ENCODE measurements at regions not wholly inside any gene's neighbourhood (a gene's known extent, or its start where the extent isn't known, plus 50 kb on each side); places are given as distances from the start of the nearest gene placed in this dataset.
"Not testable (repeated sequence)": the region's sequence is repeated elsewhere in the genome, so short reads cannot be mapped to it uniquely, and the experiment has no call there.

GRCh38 chr2:107469437-107469995, 357.2 kb upstream of the RGPD4 start:
- no peak for DNase-seq

DNA sequence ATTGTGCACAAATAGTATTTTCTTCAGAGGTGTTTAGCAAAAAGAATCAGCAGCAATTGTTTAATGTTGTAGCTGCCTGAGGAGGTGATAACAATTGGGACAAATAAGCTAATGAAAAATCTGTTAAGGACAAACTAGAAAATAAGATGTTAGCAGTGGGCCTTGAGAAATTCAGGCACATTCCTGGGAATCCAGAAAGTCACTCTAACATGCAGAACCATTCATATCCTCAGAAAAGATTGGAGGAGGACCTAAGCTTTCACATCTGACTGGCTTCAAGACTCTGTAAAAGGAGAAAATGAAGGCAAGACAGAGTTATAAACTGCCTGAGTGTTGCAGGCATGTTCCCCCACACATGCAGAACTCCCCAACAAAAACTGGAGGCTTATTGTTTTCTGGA, 353.5 kb upstream of the RGPD4 start:
- DNase-seq: no peak

DNA sequence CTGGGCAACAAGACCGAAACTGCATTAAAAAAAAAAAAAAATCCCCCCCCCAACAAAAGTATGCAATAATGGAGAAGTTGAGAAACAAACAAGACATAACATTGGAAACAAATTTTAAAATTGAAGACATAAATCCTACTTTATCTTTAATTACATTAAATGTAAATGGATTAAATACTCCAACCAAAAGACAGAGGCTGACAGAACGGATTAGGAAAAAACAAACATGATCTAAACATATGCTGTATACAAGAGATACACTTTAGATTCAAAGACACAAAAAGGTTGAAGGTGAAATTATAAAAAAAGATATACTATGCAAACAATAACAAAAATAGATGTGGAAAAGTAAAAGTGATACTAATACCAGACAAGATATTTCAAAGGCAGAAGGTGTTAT, 350.8 kb upstream of the RGPD4 start:
- DNase-seq: no peak

GRCh38 chr2:107502539-107502938, 324.2 kb upstream of the RGPD4 start:
- DNase-seq: no peak

- DNase-seq: no peak
These were observed 314.5 kb upstream of the RGPD4 start for GRCh38 chr2:107511970-107512789.

DNA sequence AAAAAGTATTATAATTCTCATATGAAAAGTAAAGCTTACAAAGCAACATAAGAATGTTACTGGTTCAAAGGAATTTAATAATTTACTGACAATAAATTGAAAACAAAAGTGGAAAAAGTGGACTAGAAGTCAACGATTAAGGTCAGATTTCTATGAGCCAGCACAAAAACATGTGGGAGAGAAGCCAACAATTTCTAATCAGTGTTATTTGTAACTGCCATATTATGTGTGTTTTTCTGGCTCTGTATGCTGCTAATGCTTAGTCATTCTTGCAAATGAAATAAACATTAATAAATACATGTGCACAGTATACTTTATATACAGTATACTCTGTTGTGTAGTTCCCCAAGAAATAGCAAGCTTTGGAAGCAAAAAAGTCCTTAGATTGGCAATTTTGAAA, 301.3 kb upstream of the RGPD4 start:
- no peak for DNase-seq

GRCh38 chr2:107529146-107529545, 297.5 kb upstream of the RGPD4 start:
- no peak for DNase-seq

GRCh38 chr2:107530046-107530445, 296.6 kb upstream of the RGPD4 start:
- no peak for DNase-seq

DNA sequence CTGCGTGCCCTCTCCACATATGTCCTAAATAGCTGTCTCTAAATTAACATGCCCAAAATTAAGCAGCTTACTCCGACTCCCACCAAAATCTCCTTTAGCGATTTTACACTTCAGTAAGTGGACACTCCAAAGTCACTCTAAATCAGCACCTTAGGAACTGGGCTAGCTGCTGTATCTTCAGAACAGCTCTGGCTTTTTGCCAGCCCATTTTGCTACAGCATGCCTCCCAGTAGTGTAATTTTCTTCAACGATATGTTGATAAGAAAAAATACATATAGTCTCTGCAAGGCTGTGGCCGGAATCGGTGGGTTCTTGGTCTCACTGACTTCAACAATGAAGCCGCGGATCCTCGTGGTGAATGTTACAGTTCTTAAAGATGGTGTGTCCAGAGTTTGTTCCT, 291.8 kb upstream of the RGPD4 start:
- no peak for DNase-seq

DNA sequence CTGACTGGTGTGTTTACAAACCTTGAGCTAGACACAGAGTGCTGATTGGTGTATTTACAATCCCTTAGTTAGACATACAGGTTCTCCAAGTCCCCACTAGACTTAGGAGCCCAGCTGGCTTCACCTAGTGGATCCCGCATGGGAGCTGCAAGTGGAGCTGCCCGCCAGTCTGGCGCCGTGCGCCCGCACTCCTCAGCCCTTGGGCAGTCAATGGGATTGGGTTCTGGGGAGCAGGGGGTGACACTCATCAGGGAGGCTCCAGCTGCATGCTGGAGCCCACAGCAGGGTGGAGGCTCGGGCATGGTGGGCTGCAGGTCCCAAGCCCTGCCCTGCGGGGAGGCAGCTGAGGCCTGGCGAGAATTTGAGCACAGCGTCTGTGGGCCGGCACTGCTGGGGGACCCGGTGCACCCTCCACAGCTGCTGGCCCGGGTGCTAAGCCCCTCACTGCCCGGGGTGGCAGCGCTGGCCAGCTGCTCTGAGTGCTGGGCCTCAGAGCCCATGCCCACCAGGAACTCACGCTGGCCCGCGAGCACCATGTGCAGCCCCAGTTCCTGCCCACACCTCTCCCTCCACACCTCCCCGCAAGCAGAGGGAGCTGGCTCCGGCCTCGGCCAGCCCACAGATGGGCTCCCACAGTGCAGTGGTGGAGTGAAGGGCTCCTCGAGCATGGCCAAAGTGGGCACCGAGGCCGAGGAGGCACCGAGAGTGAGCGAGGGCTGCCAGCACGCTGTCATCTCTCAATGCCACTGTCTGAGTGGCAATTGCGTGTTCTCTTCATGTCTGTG, 290.6 kb upstream of the RGPD4 start:
- DNase-seq: not testable (repeated sequence)

DNA sequence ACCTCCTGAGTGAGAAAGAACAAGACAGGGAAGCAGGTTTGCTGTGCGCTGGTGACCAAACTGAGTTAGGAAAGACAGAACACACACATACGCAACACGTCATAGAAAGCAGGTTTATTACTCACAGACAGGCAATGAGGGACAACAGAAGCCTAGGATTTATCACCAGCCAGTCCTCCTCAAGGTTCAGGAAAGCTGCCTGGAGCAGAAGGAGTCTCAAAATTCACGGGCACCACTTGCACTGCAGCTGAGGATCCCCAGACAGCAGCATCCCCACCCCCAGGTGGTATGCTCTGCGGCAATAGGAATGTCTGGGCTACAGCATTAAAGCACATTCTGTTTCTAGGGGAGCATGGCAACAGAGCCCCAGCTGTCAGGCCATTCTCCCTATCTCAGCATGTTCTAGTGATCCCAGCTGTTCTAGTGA, 284.4 kb upstream of the RGPD4 start:
- DNase-seq: no peak

- DNase-seq: no peak
These were observed 282.9 kb upstream of the RGPD4 start for GRCh38 chr2:107543793-107544192.

DNA sequence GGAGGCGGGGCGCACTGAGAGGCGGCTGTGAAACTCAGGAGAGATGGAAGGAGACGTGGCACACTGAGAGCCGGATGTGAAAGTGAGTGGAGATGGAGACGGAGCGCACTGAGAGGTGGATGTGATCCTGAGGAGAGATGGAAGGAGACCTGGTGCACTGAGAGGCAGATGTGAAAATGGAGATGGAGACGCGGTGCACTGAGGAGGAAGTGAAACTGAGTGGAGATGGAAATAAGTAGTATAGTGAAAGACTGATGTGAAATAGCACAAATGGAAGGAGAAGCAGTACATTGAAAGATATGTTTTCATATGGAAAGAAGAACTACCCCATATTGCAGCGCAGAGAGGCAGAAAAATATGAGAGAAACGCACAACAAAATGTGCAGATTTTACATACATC, 281.6 kb upstream of the RGPD4 start:
- no peak for DNase-seq

DNA sequence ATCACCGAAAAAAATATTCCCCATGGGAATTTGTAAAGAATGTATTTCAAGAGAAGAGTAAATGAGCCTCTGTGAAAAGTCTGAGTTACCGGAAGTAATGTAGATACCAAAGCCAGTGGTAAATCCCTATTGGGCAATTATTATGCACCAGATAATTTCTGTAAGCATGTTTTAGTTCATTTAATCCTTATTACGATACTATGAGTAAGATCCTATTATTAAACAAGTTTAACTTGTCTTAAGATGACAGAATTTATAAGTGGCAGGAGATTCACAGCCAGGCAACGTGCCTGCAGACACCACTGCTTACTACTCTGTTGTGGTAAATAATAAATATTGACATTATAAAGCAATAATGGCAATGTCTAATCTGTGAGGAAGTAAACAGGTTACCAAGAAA, 280.8 kb upstream of the RGPD4 start:
- DNase-seq: no peak

DNA sequence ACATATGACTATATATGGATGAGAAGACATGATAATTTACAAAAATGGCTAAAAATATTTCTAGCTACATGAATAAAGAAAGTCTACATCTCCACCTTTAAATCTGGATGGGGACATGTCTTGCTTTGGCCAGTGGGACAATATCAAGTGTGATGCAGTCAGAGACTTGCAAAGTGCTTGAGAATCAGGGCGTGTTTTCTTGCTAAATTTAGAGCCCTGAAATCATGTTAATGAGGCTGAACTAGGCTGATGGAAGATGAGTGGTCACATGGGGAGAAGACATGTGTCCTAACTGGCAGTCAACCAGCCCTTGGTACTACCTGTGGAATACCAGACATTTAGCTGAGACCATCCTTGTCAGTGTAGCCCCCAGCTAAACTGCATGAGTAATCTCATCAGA, 278.5 kb upstream of the RGPD4 start:
- DNase-seq: no peak

DNA sequence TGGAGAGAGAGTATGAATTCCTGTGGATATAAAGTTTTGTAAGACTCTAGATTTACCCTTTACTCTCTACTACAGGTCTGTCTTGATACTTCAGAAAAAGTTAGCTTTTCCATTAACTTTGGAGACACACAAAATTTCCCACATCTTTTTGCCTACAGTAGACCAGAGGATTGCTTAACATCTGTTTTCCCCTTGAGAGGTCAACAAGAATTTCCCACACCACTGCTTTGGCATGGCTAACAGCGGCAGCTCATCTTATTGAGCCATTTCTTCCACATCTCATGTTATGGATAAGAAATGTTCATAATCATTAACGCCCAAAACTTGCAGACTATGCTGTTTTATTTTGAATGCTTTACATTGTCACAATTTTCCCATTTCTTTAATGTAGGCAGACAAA, 273.6 kb upstream of the RGPD4 start:
- DNase-seq: no peak

DNA sequence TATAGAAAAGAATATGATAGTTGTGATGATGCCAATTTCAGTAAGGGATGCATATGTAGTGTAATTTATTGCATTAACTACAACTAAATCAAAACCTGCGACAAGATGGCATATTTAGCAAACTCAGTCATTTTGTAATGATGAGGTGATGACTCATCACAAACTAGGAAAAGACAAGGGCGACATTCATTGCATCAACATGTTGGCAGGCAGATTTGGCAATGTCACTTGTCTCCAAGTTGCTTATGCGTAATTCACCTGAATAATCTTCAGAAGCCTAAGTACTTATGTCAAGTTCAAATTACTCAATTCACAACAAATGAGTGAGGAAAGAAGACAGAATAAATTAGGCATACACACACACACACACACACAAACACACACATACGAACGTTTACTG, 273.2 kb upstream of the RGPD4 start:
- no peak for DNase-seq

DNA sequence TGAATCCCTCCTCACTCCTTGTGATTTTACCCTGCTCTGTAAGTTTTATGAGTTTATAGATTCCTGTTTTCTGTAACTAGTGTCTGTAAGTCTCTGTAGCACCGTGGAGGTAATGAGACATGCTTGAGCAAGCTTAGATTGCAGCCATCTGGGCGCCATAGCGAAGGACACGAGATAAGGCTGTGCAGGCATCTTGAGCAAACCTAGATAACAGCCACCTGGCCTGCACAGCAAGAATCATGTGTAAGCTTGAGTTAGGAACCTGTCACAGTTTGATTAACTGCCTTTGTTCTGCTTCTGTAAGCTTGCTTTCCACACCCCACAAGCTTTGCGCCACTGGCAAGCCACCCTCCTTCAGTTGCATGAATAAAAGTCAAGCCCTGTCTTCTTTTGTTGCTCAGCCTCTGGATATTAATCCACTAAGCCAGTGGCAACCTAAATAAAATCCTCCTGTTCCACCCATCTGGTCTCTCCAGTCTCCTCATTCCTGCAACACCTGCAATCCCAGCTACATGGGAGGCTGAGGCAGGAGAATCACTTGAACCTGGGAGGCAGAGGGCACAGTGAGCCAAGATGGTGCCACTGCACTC, 270.6 kb upstream of the RGPD4 start:
- DNase-seq: no peak

DNA sequence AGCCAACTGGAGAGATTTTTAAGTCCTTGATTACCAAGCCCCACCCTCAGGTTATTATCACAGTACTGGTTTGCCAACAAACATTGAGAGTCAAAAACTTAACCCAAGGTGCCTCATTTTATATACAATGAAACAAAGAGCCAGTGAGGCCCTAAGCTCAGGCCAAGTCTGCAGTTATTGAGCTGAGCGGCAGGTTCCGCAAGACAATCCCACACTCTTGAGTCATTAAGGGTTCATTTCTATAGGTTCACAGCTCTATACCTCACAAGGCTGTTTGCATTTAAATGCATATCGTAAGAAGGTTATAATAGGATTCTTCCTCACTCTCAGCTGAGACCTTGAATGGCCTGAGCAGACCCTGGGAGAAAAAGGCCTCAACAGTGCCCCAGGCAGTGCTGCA, 268.4 kb upstream of the RGPD4 start:
- DNase-seq: no peak

- no peak for DNase-seq
These were observed 257.2 kb upstream of the RGPD4 start for GRCh38 chr2:107569496-107569895.

GRCh38 chr2:107570876-107571275, 255.8 kb upstream of the RGPD4 start:
- no peak for DNase-seq

DNA sequence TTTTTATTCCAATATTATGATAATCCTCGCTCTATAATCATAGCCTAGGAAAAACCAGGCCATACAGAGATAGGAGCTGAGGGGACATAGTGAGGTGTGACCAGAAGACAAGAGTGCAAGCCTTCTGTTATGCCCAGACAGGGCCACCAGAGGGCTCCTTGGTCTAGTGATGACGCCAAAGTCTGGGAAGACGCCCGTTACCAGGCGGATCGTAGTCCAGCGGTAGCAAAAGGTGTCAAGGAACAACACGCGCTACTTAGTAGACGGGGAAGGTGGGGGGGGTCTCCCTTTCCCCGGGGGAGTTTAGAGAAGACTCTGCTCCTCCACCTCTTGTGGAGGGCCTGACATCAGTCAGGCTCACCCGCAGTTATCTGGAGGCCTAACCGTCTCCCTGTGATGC, 253.8 kb upstream of the RGPD4 start:
- DNase-seq: not testable (repeated sequence)

GRCh38 chr2:107576991-107577390, 249.7 kb upstream of the RGPD4 start:
- no peak for DNase-seq

Data from suppressor macrophage (primary cell).